ENCODE measurements at regions not wholly inside any gene's neighbourhood (a gene's known extent, or its start where the extent isn't known, plus 50 kb on each side); places are given as distances from the start of the nearest gene placed in this dataset.

DNA sequence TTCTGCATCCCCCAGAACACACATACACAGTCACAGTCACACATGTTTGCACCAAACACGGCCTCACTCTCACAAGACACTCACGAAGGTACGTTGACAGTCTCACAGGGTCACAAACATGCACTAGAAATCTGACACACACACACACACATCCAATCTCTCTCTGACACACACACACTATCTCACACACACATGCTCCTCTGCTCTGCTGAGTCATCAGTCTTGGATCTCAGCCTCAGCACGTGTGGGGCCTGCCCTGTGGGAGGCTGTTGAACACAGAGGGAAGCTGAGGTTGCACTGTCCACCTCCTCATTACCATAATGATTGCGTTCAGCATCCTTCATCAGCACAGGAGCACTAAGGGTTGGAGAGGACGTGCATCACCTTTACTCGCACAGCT lies 188.8 kb downstream of the MTRR start:
- Histone ChIP-seq H3K4me2 (ENCODE audit: low read length) (no peak overlapping the region), H2AFZ (ENCODE audit: low read depth, low read length, poor library complexity, severe bottlenecking) (no peak overlapping the region), H3K9ac (ENCODE audit: low read length) (no peak overlapping the region), H3K9me3 (ENCODE audit: control insufficient read depth in 1 of 2, insufficient read depth in 1 of 2, low read depth in 1 of 2, low read length in 2 of 2) (no peaks in the 10 kb centered on the region; a peak in 1 of 4 replicates), H3K4me3 (replicated peaks in 1 of 2; ENCODE audit: low read depth in 1 of 2, low read length in 2 of 2) (no peak overlapping the region), H3K27me3 (ENCODE audit: insufficient read depth, low read length) (no peaks in the 10 kb centered on the region), H3K79me2 (ENCODE audit: insufficient read depth, low read length) (no peaks in the 10 kb centered on the region), H3K36me3 (ENCODE audit: control insufficient read depth in 1 of 2, insufficient read depth in 2 of 2, low read length in 2 of 2) (no peaks in the 10 kb centered on the region), H3K4me1 (ENCODE audit: control insufficient read depth in 1 of 2, insufficient read depth in 2 of 2, low read length in 2 of 2) (no peaks in the 10 kb centered on the region), H3K27ac (ENCODE audit: low read depth, low read length) (no peak overlapping the region), H4K20me1 (ENCODE audit: insufficient read depth) (no peaks in the 10 kb centered on the region), H3K9me2 (ENCODE audit: insufficient read depth) (no peaks in the 10 kb centered on the region)
- ATAC-seq: no peak
- CTCF ChIA-PET: no interaction called here
- RAD21 ChIA-PET (ENCODE audit: low non-redundant PET in 1 of 2, low total read pairs in 2 of 2, uncharacterized antibody in 2 of 2, unreplicated experiment in 2 of 2): no interaction called here
- intact Hi-C loops (cut with micrococcal nuclease): no loop called here
- no peak for DNase-seq (ENCODE audit: low read depth, low spot score)
- no TSS peak for BruUV-seq (replicated peaks)
- POLR2A ChIA-PET: no interaction called here
- TF ChIP-seq EGR1 (IDR thresholded peaks at IDR 0.05; ENCODE audit: low read depth): no peak
- no peak for TF ChIP-seq SRF (IDR thresholded peaks at IDR 0.05; ENCODE audit: low read depth)
- TF ChIP-seq CBX3 (IDR thresholded peaks at IDR 0.05; ENCODE audit: low read depth): no peak
- TF ChIP-seq YY1 (IDR thresholded peaks at IDR 0.05; ENCODE audit: extremely low read depth, insufficient replicate concordance, low read depth, low read length): no peak
- no peak for TF ChIP-seq ZFX (IDR thresholded peaks at IDR 0.05)
- TF ChIP-seq FOSL1 (IDR thresholded peaks at IDR 0.05; ENCODE audit: low read depth): no peak
- no peak for TF ChIP-seq EZH2phosphoT487 (IDR thresholded peaks at IDR 0.05; ENCODE audit: borderline replicate concordance)
- no peak for TF ChIP-seq RAD21 (IDR thresholded peaks at IDR 0.05; ENCODE audit: low read depth)
- no peak for TF ChIP-seq CEBPB (IDR thresholded peaks at IDR 0.05; ENCODE audit: low read depth)

- no TSS peak for BruUV-seq (replicated peaks)
- H4K20me1 ChIP-seq (ENCODE audit: insufficient read depth): no peaks in the 10 kb centered on the region
- ChIA-PET POLR2A (no interaction called here), RAD21 (ENCODE audit: low non-redundant PET in 1 of 2, low total read pairs in 2 of 2, uncharacterized antibody in 2 of 2, unreplicated experiment in 2 of 2) (no interaction called here), CTCF (no interaction called here)
- H2AFZ ChIP-seq (ENCODE audit: low read depth, low read length, poor library complexity, severe bottlenecking): no peak overlapping the region
- no peaks in the 10 kb centered on the region for H3K4me1 ChIP-seq (ENCODE audit: control insufficient read depth in 1 of 2, insufficient read depth in 2 of 2, low read length in 2 of 2)
- no peaks in the 10 kb centered on the region for H3K9me2 ChIP-seq (ENCODE audit: insufficient read depth)
- DNase-seq (ENCODE audit: low read depth, low spot score) (no peak), ATAC-seq (no peak)
- no peak overlapping the region for H3K4me2 ChIP-seq (ENCODE audit: low read length)
- H3K9me3 ChIP-seq (ENCODE audit: control insufficient read depth in 1 of 2, insufficient read depth in 1 of 2, low read depth in 1 of 2, low read length in 2 of 2): no peaks in the 10 kb centered on the region; a peak in 1 of 4 replicates
- intact Hi-C loops (cut with micrococcal nuclease): no loop called here
- no peak overlapping the region for H3K4me3 ChIP-seq (replicated peaks in 1 of 2; ENCODE audit: low read depth in 1 of 2, low read length in 2 of 2)
- no peaks in the 10 kb centered on the region for H3K27me3 ChIP-seq (ENCODE audit: insufficient read depth, low read length)
- H3K27ac ChIP-seq (ENCODE audit: low read depth, low read length): no peak overlapping the region
- H3K79me2 ChIP-seq (ENCODE audit: insufficient read depth, low read length): no peaks in the 10 kb centered on the region
- H3K36me3 ChIP-seq (ENCODE audit: control insufficient read depth in 1 of 2, insufficient read depth in 2 of 2, low read length in 2 of 2): no peaks in the 10 kb centered on the region
- H3K9ac ChIP-seq (ENCODE audit: low read length): no peak overlapping the region
- TF ChIP-seq ZBTB33 (IDR thresholded peaks at IDR 0.05; ENCODE audit: extremely low read depth, insufficient replicate concordance, low read length) (no peak), SP1 (IDR thresholded peaks at IDR 0.05; ENCODE audit: low read depth) (no peak), POLR2AphosphoS5 (IDR thresholded peaks at IDR 0.05; ENCODE audit: low read depth, low read length) (no peak), SRF (IDR thresholded peaks at IDR 0.05; ENCODE audit: low read depth) (no peak), JUND (IDR thresholded peaks at IDR 0.05) (no peak), ZNF274 (IDR thresholded peaks at IDR 0.05; ENCODE audit: low read depth, low read length) (no peak), EZH2phosphoT487 (IDR thresholded peaks at IDR 0.05; ENCODE audit: borderline replicate concordance) (no peak), CEBPB (IDR thresholded peaks at IDR 0.05; ENCODE audit: low read depth) (no peak), FOSL1 (IDR thresholded peaks at IDR 0.05; ENCODE audit: low read depth) (no peak), TCF7L2 (IDR thresholded peaks at IDR 0.05; ENCODE audit: borderline replicate concordance, extremely low read depth, insufficient read depth, insufficient read length) (no peak), CBX3 (IDR thresholded peaks at IDR 0.05; ENCODE audit: low read depth) (no peak)
- TF ChIP-seq, protein P1, sequence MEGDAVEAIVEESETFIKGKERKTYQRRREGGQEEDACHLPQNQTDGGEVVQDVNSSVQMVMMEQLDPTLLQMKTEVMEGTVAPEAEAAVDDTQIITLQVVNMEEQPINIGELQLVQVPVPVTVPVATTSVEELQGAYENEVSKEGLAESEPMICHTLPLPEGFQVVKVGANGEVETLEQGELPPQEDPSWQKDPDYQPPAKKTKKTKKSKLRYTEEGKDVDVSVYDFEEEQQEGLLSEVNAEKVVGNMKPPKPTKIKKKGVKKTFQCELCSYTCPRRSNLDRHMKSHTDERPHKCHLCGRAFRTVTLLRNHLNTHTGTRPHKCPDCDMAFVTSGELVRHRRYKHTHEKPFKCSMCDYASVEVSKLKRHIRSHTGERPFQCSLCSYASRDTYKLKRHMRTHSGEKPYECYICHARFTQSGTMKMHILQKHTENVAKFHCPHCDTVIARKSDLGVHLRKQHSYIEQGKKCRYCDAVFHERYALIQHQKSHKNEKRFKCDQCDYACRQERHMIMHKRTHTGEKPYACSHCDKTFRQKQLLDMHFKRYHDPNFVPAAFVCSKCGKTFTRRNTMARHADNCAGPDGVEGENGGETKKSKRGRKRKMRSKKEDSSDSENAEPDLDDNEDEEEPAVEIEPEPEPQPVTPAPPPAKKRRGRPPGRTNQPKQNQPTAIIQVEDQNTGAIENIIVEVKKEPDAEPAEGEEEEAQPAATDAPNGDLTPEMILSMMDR (IDR thresholded peaks at IDR 0.05 in 2 of 3, conservative IDR thresholded peaks at IDR 0.05 in 1 of 3; ENCODE audit: borderline replicate concordance in 1 of 3, insufficient read depth in 1 of 3, low read depth in 2 of 3, low read length in 2 of 3): no peak
Observed at GRCh38 chr5:8058616-8059190, 189.8 kb downstream of the MTRR start.
